ENCODE measurements at regions not wholly inside any gene's neighbourhood (a gene's known extent, or its start where the extent isn't known, plus 50 kb on each side); places are given as distances from the start of the nearest gene placed in this dataset.

GRCh38 chr11:80010536-80010935 lies 569.7 kb upstream of the TENM4 start:
- H3K9me2 ChIP-seq (ENCODE audit: insufficient read depth, low read length), result no peaks in the 10 kb centered on the region
- no peak for DNase-seq (ENCODE audit: low spot score)
- no peak overlapping the region for H3K27ac ChIP-seq (ENCODE audit: low read depth, low read length, poor library complexity, severe bottlenecking)
- no peaks in the 10 kb centered on the region for H3K9me3 ChIP-seq (ENCODE audit: low read length)
- intact Hi-C loops (cut with micrococcal nuclease; ENCODE audit: unreplicated experiment), result no loop called here
- no TSS peak for BruUV-seq (replicated peaks)
- H3K79me2 ChIP-seq (ENCODE audit: insufficient read depth, low read depth, low read length), result no peaks in the 10 kb centered on the region
- H3K4me2 ChIP-seq (ENCODE audit: low read length), result no peak overlapping the region
- H4K20me1 ChIP-seq (ENCODE audit: insufficient read depth, low read length), result no peaks in the 10 kb centered on the region
- no peak overlapping the region for H2AFZ ChIP-seq (ENCODE audit: low read length)
- no peaks in the 10 kb centered on the region for H3K4me1 ChIP-seq (ENCODE audit: insufficient read depth, low read length, poor library complexity, severe bottlenecking)
- no peaks in the 10 kb centered on the region for H3K36me3 ChIP-seq (ENCODE audit: insufficient read depth, low read length)
- H3K4me3 ChIP-seq (ENCODE audit: low read depth, low read length, poor library complexity, severe bottlenecking), result no peak overlapping the region
- CTCF ChIA-PET (ENCODE audit: unreplicated experiment), result no interaction called here
- no peak for TF ChIP-seq EZH2phosphoT487 (IDR thresholded peaks at IDR 0.05; ENCODE audit: borderline replicate concordance, low read depth, low read length)
- TF ChIP-seq CTCF (conservative IDR thresholded peaks at IDR 0.05; ENCODE audit: low read length), result no peak
- POLR2A ChIA-PET, result no interaction called here

GRCh38 chr11:80009081-80009480 lies 568.3 kb upstream of the TENM4 start:
- TF ChIP-seq EZH2phosphoT487 (IDR thresholded peaks at IDR 0.05; ENCODE audit: borderline replicate concordance, low read depth, low read length) (no peak), CTCF (conservative IDR thresholded peaks at IDR 0.05; ENCODE audit: low read length) (no peak)
- Histone ChIP-seq H3K27ac (ENCODE audit: low read depth, low read length, poor library complexity, severe bottlenecking) (no peak overlapping the region), H3K4me1 (ENCODE audit: insufficient read depth, low read length, poor library complexity, severe bottlenecking) (no peaks in the 10 kb centered on the region), H3K4me2 (ENCODE audit: low read length) (no peak overlapping the region), H4K20me1 (ENCODE audit: insufficient read depth, low read length) (no peaks in the 10 kb centered on the region), H3K4me3 (ENCODE audit: low read depth, low read length, poor library complexity, severe bottlenecking) (no peak overlapping the region), H3K36me3 (ENCODE audit: insufficient read depth, low read length) (no peaks in the 10 kb centered on the region), H3K9me2 (ENCODE audit: insufficient read depth, low read length) (no peaks in the 10 kb centered on the region), H3K79me2 (ENCODE audit: insufficient read depth, low read depth, low read length) (no peaks in the 10 kb centered on the region), H2AFZ (ENCODE audit: low read length) (no peak overlapping the region), H3K9me3 (ENCODE audit: low read length) (no peaks in the 10 kb centered on the region)
- no peak for DNase-seq (ENCODE audit: low spot score)
- BruUV-seq (replicated peaks), result no TSS peak
- POLR2A ChIA-PET, result no interaction called here
- CTCF ChIA-PET (ENCODE audit: unreplicated experiment), result interaction anchor here (0.8 kb wide), 1 partner anchor 13 kb away, joined by 3 read pairs; no protein-coding TSS in a partner anchor
- intact Hi-C loops (cut with micrococcal nuclease; ENCODE audit: unreplicated experiment), result no loop called here

- Histone ChIP-seq H4K20me1 (ENCODE audit: insufficient read depth, low read length) (no peaks in the 10 kb centered on the region), H2AFZ (ENCODE audit: low read length) (no peak overlapping the region), H3K36me3 (ENCODE audit: insufficient read depth, low read length) (no peaks in the 10 kb centered on the region), H3K4me2 (ENCODE audit: low read length) (no peak overlapping the region), H3K9me2 (ENCODE audit: insufficient read depth, low read length) (no peaks in the 10 kb centered on the region), H3K79me2 (ENCODE audit: insufficient read depth, low read depth, low read length) (no peaks in the 10 kb centered on the region), H3K4me3 (ENCODE audit: low read depth, low read length, poor library complexity, severe bottlenecking) (no peak overlapping the region), H3K27ac (ENCODE audit: low read depth, low read length, poor library complexity, severe bottlenecking) (no peak overlapping the region), H3K4me1 (ENCODE audit: insufficient read depth, low read length, poor library complexity, severe bottlenecking) (no peaks in the 10 kb centered on the region), H3K9me3 (ENCODE audit: low read length) (no peaks in the 10 kb centered on the region)
- POLR2A ChIA-PET, result no interaction called here
- no peak for TF ChIP-seq EZH2phosphoT487 (IDR thresholded peaks at IDR 0.05; ENCODE audit: borderline replicate concordance, low read depth, low read length)
- TF ChIP-seq CTCF (conservative IDR thresholded peaks at IDR 0.05; ENCODE audit: low read length), result no peak
- intact Hi-C loops (cut with micrococcal nuclease; ENCODE audit: unreplicated experiment), result no loop called here
- BruUV-seq (replicated peaks), result no TSS peak
- DNase-seq (ENCODE audit: low spot score), result no peak
- CTCF ChIA-PET (ENCODE audit: unreplicated experiment), result no interaction called here
Measured at GRCh38 chr11:80007616-80008015, 566.8 kb upstream of the TENM4 start.
